GM06990 (cell line): ENCODE measurements at regions not wholly inside any gene's neighbourhood (a gene's known extent, or its start where the extent isn't known, plus 50 kb on each side); places are given as distances from the start of the nearest gene placed in this dataset.
"Not testable (repeated sequence)": the region's sequence is repeated elsewhere in the genome, so short reads cannot be mapped to it uniquely, and the experiment has no call there.

Experiments used
- DNase-seq: peaks from one replicate; pipeline ENCODE4 v3.0.0-alpha.2; 2011; ENCODE audit not compliant: insufficient read length; ENCODE audit errors: extremely low read depth
- H3K27me3 ChIP-seq: replicated peaks from 2 replicates; pipeline ENCODE4 v1.6.0; 2011; ENCODE audit warnings: low read length; ENCODE audit not compliant: control insufficient read depth, insufficient read depth
- H3K36me3 ChIP-seq: 2 replicates; pipeline ENCODE4 v1.5.1; 2011; ENCODE audit warnings: low read length; ENCODE audit not compliant: control insufficient read depth, insufficient read depth
- H3K4me3 ChIP-seq: replicated peaks from 2 replicates; pipeline ENCODE4 v1.5.1; 2011; ENCODE audit warnings: low read depth, mild to moderate bottlenecking, control low read depth, low read length
- CTCF ChIP-seq: IDR thresholded peaks from 2 replicates; pipeline ENCODE4 v1.5.1; 2011; ENCODE audit warnings: low read length, control low read depth, mild to moderate bottlenecking, inconsistent platforms; ENCODE audit not compliant: insufficient read depth, poor library complexity, severe bottlenecking

GRCh38 chr4:155588437-155588836 lies 78.2 kb upstream of the GUCY1A1 start:
- H3K27me3 ChIP-seq, result no peaks in the 10 kb centered on the region
- TF ChIP-seq CTCF, result no peak
- no peak for DNase-seq
- H3K4me3 ChIP-seq, result no peak overlapping the region
- no peaks in the 10 kb centered on the region for H3K36me3 ChIP-seq

DNA sequence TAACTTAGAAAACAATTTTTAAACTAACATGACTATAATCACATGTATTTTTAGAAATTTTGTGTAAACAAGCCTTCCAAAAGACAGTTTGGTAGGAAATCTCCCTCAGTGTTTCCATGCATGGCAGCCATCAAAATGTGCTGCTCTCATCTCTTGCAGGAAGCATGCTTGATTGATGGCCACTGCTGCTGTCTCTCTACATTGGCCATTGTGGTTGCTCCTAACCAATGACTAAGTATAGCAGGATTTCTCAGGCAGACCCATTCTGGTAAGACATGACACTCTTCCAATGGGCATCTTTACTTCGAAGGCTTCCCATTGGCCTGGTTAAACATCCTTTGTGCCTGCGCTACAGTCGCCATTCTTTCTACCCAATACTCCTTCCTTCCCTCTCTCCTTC lies 78.9 kb upstream of the GUCY1A1 start:
- no peak for TF ChIP-seq CTCF
- no peak overlapping the region for H3K4me3 ChIP-seq
- no peaks in the 10 kb centered on the region for H3K27me3 ChIP-seq
- H3K36me3 ChIP-seq, result no peaks in the 10 kb centered on the region
- DNase-seq, result no peak

DNA sequence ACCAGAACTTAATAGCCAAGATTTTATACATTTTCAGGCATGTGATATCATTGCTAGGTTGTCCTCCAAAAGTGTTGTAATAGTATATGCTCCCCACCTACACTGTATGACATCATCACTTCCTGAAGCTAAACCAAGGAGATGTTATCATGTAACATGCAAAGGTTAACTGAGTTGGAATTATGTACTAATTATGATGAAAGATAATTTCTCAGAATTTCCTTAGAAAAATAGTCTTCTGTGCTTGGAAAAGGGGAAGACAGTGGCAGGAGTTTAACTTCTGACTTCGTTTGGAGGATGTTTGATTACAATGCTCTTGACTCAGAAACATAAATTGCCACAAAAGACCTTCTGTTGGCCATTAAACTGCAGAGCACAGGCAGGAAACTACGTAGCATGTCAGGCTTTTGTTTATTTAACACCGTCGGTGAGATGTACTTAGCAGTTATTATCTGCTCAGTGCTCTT lies 83.6 kb upstream of the GUCY1A1 start:
- no peaks in the 10 kb centered on the region for H3K27me3 ChIP-seq
- TF ChIP-seq CTCF, result no peak
- no peak for DNase-seq
- no peak overlapping the region for H3K4me3 ChIP-seq
- H3K36me3 ChIP-seq, result no peaks in the 10 kb centered on the region

DNA sequence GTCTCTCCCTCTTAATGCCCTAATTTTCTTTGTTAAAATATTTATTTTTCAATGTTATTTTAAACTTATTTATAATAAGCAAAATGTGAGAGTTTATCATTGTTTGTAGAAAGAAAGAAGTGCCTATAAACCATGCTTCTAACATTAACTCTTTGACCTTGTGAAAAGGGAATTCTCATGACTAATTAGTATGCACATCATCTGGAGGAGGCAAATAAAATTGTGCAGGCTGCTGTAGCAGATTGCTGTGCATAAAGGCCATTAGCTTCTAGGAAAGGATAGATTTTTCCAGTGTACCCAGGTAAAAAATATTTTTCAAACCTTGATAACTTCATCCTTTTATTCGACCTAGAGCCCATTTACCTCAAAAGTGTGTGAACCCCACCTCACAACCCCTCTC lies 84.6 kb upstream of the GUCY1A1 start:
- Histone ChIP-seq H3K27me3 (no peaks in the 10 kb centered on the region), H3K36me3 (no peaks in the 10 kb centered on the region), H3K4me3 (no peak overlapping the region)
- no peak for TF ChIP-seq CTCF
- no peak for DNase-seq

GRCh38 chr4:155578726-155579370 lies 87.8 kb upstream of the GUCY1A1 start:
- no peak for TF ChIP-seq CTCF
- H3K4me3 ChIP-seq, result no peak overlapping the region
- H3K36me3 ChIP-seq, result no peaks in the 10 kb centered on the region
- DNase-seq, result no peak
- no peaks in the 10 kb centered on the region for H3K27me3 ChIP-seq

DNA sequence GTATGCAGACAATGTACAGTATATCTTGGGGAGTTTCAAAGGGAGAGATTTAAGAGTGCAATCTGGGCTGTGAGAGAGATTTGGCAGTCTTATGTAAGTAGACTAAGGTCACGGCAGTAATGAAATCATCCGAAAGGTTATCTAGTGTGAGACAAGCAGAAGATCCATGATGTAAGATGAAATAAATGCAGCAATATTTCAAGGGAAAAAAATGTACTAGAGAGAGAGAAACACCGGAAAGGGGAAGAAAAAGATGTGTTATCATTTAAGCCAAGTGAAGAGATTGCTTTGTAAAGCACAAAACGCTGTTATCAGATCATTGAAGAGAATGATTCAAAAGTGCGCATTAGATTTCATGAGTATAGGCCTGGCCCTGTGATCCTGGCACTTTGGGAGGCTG lies 88.4 kb upstream of the GUCY1A1 start:
- Histone ChIP-seq H3K27me3 (no peaks in the 10 kb centered on the region), H3K36me3 (no peaks in the 10 kb centered on the region), H3K4me3 (no peak overlapping the region)
- no peak for DNase-seq
- no peak for TF ChIP-seq CTCF

DNA sequence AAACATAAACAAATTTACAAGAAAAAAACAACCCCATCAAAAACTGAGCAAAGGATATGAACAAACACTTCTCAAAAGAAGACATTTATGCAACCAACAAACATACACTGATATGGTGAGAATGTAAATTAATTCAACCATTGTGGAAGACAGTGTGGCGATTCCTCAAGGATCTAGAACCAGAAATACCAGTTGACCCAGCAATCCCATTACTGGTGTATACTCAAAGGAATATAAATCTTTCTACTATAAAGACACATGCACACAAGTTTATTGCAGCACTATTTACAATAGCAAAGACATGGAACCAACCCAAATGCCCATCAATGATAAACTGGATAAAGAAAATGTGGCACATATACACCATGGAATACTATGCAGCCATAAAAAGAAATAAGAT lies 92.3 kb upstream of the GUCY1A1 start:
- DNase-seq, H3K4me3 ChIP-seq, H3K27me3 ChIP-seq, H3K36me3 ChIP-seq: not testable (repeated sequence)
